OCI-LY3 (cell line): ENCODE measurements at regions not wholly inside any gene's neighbourhood (a gene's known extent, or its start where the extent isn't known, plus 50 kb on each side); places are given as distances from the start of the nearest gene placed in this dataset.

Experiments used
- EZH2phosphoT487 ChIP-seq: fragments of 200-600 bp; shearing (Covaris generic); IDR thresholded peaks from 2 replicates; pipeline ENCODE4 v1.6.1; 2018; ENCODE audit warnings: antibody characterized with exemption, mixed run types, low read depth
- TF ChIP-seq, protein P1 (sequence below): fragments of 200-600, 300-600 bp; sonication (generic); IDR thresholded peaks from 2 replicates; pipeline ENCODE4 v1.5.1; 2014; ENCODE audit warnings: antibody characterized with exemption, low read length, low read depth

GRCh38 chr6:122143813-122144601 lies 255.4 kb upstream of the HSF2 start:
- TF ChIP-seq, protein P1, sequence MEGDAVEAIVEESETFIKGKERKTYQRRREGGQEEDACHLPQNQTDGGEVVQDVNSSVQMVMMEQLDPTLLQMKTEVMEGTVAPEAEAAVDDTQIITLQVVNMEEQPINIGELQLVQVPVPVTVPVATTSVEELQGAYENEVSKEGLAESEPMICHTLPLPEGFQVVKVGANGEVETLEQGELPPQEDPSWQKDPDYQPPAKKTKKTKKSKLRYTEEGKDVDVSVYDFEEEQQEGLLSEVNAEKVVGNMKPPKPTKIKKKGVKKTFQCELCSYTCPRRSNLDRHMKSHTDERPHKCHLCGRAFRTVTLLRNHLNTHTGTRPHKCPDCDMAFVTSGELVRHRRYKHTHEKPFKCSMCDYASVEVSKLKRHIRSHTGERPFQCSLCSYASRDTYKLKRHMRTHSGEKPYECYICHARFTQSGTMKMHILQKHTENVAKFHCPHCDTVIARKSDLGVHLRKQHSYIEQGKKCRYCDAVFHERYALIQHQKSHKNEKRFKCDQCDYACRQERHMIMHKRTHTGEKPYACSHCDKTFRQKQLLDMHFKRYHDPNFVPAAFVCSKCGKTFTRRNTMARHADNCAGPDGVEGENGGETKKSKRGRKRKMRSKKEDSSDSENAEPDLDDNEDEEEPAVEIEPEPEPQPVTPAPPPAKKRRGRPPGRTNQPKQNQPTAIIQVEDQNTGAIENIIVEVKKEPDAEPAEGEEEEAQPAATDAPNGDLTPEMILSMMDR, result no peak
- no peak for TF ChIP-seq EZH2phosphoT487
